ENCODE measurements at regions not wholly inside any gene's neighbourhood (a gene's known extent, or its start where the extent isn't known, plus 50 kb on each side); places are given as distances from the start of the nearest gene placed in this dataset.

- no peak for TF ChIP-seq CTCF (IDR thresholded peaks at IDR 0.05)
- TF ChIP-seq POLR2A (IDR thresholded peaks at IDR 0.05) = no peak
Observed at GRCh38 chr16:63737633-63738032, 1384.2 kb downstream of the CDH11 start.

Data from transverse colon (tissue), 3 donors.